Kidney epithelial cell (primary cell): ENCODE measurements at regions not wholly inside any gene's neighbourhood (a gene's known extent, or its start where the extent isn't known, plus 50 kb on each side); places are given as distances from the start of the nearest gene placed in this dataset.

Experiments used
- DNase-seq: peaks from one replicate; pipeline ENCODE4 v3.0.0-alpha.2; 2010; ENCODE audit warnings: low read depth
- H3K27me3 ChIP-seq: 2 replicates; pipeline ENCODE4 v1.6.0; 2011; ENCODE audit warnings: low read length; ENCODE audit not compliant: control insufficient read depth, insufficient read depth
- H3K36me3 ChIP-seq: 2 replicates; pipeline ENCODE4 v1.5.1; 2011; ENCODE audit warnings: low read length; ENCODE audit not compliant: control insufficient read depth, insufficient read depth
- H3K4me3 ChIP-seq: 2 replicates; pipeline ENCODE4 v1.5.1; 2011; ENCODE audit warnings: low read depth, mild to moderate bottlenecking, control low read depth, low read length
- TF ChIP-seq, protein P1 (sequence below): IDR thresholded peaks from 2 replicates; pipeline ENCODE4 v1.5.1; 2011; ENCODE audit warnings: mild to moderate bottlenecking, moderate library complexity, low read length, control low read depth, inconsistent platforms; ENCODE audit not compliant: insufficient read depth, poor library complexity, severe bottlenecking

DNA sequence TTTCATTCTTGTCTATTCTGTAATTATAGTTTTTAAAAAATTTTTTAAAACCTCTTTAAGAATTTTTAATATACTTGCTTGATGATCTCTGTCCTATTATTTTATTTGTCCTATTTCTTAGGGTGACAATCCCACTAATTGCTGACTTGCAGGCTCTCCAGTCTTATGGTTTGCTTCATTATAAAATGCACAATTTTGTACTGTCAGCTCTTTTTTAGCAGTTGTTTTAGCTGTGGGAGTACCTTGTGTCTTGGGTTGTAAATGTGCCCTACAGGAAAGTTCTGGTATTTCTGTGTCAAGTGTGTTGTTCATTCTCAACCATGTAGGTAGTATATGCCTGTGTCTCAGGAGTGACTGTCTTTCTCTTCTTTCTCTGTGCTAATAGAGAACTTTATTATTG lies 118.2 kb upstream of the IL15 start:
- H3K27me3 ChIP-seq, result no peaks in the 10 kb centered on the region
- TF ChIP-seq, protein P1, sequence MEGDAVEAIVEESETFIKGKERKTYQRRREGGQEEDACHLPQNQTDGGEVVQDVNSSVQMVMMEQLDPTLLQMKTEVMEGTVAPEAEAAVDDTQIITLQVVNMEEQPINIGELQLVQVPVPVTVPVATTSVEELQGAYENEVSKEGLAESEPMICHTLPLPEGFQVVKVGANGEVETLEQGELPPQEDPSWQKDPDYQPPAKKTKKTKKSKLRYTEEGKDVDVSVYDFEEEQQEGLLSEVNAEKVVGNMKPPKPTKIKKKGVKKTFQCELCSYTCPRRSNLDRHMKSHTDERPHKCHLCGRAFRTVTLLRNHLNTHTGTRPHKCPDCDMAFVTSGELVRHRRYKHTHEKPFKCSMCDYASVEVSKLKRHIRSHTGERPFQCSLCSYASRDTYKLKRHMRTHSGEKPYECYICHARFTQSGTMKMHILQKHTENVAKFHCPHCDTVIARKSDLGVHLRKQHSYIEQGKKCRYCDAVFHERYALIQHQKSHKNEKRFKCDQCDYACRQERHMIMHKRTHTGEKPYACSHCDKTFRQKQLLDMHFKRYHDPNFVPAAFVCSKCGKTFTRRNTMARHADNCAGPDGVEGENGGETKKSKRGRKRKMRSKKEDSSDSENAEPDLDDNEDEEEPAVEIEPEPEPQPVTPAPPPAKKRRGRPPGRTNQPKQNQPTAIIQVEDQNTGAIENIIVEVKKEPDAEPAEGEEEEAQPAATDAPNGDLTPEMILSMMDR, result no peak
- H3K36me3 ChIP-seq, result no peaks in the 10 kb centered on the region
- DNase-seq, result no peak
- no peak overlapping the region for H3K4me3 ChIP-seq

GRCh38 chr4:141524116-141524515 lies 112.3 kb upstream of the IL15 start:
- no peaks in the 10 kb centered on the region for H3K27me3 ChIP-seq
- H3K36me3 ChIP-seq, result no peaks in the 10 kb centered on the region
- TF ChIP-seq, protein P1, result no peak
- no peak for DNase-seq
- no peak overlapping the region for H3K4me3 ChIP-seq

DNA sequence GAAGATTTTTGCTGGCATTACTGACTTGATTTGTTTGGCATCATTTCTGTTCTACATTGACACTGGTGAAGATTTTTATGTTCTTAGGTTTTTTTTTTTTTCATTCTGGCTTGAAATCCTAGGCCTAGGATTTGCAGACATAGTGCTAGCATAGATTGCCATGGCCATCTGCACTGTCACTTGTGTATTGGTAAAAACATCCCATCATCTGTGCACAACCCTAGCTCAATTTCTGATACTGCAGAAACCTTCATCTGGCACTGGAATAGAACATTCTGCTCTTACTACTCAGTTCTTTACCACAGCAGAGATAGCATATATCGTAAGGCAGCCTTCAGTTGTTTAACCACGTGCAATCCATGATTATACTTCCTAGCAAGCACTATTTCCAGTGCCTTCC lies 111.5 kb upstream of the IL15 start:
- TF ChIP-seq, protein P1, result no peak
- Histone ChIP-seq H3K36me3 (no peaks in the 10 kb centered on the region), H3K4me3 (no peak overlapping the region), H3K27me3 (no peaks in the 10 kb centered on the region)
- no peak for DNase-seq

- no peak for DNase-seq
- no peaks in the 10 kb centered on the region for H3K36me3 ChIP-seq
- TF ChIP-seq, protein P1, result no peak
- H3K27me3 ChIP-seq, result no peaks in the 10 kb centered on the region
- H3K4me3 ChIP-seq, result no peak overlapping the region
These were observed 105.8 kb upstream of the IL15 start for GRCh38 chr4:141530627-141531026.

GRCh38 chr4:141534985-141535384 lies 101.4 kb upstream of the IL15 start:
- Histone ChIP-seq H3K36me3 (no peaks in the 10 kb centered on the region), H3K4me3 (no peak overlapping the region), H3K27me3 (no peaks in the 10 kb centered on the region)
- no peak for DNase-seq
- TF ChIP-seq, protein P1, result no peak

GRCh38 chr4:141538001-141538400 lies 98.4 kb upstream of the IL15 start:
- H3K4me3 ChIP-seq, result no peak overlapping the region
- no peak for DNase-seq
- TF ChIP-seq, protein P1, result no peak

More at GRCh38 chr4:141538001-141538400, 98.4 kb upstream of the IL15 start:
- H3K36me3 ChIP-seq, result no peaks in the 10 kb centered on the region
- no peaks in the 10 kb centered on the region for H3K27me3 ChIP-seq
